DND-41 (cell line): ENCODE measurements at regions not wholly inside any gene's neighbourhood (a gene's known extent, or its start where the extent isn't known, plus 50 kb on each side); places are given as distances from the start of the nearest gene placed in this dataset.

ENCODE experiments used
- ATAC-seq: fragments of 200-7000 bp; cut with Tn5 transposase; 3 replicates; pipeline ENCODE4 v1.9.1; 2021; ENCODE audit warnings: low read depth; ENCODE audit not compliant: insufficient read depth
- DNase-seq: peaks from one replicate; pipeline ENCODE4 v3.0.0-alpha.2; 2020
- H2AFZ ChIP-seq: 2 replicates; pipeline ENCODE4 v1.6.0; 2012; ENCODE audit warnings: low read depth, low read length
- H3K27ac ChIP-seq: 2 replicates; pipeline ENCODE4 v1.5.1; 2012; ENCODE audit warnings: low read length, inconsistent platforms
- H3K27me3 ChIP-seq: fragments of 200-600 bp; sonication (generic); 2 replicates; pipeline ENCODE4 v1.6.0; 2012; ENCODE audit warnings: low read length, mild to moderate bottlenecking, inconsistent platforms; ENCODE audit not compliant: insufficient read depth, poor library complexity
- H3K36me3 ChIP-seq: 2 replicates; pipeline ENCODE4 v1.5.1; 2012; ENCODE audit warnings: low read length, inconsistent platforms; ENCODE audit not compliant: insufficient read depth
- H3K4me1 ChIP-seq: 2 replicates; pipeline ENCODE4 v1.5.1; 2012; ENCODE audit warnings: mild to moderate bottlenecking, low read length; ENCODE audit not compliant: insufficient read depth
- H3K4me2 ChIP-seq: 2 replicates; pipeline ENCODE4 v1.6.0; 2012; ENCODE audit warnings: mild to moderate bottlenecking, moderate library complexity, low read length, inconsistent platforms; ENCODE audit not compliant: insufficient read depth
- H3K4me3 ChIP-seq, 2 experiments: fragments of 200-600 bp in 1 of 2; shearing (Covaris generic) in 1 of 2; 2 replicates each; pipeline ENCODE4 v1.5.1; 2012 to 2016; ENCODE audit warnings: inconsistent platforms in 2 of 2, low read length in 2 of 2, mild to moderate bottlenecking in 2 of 2, low read depth in 1 of 2, moderate library complexity in 1 of 2
- H3K79me2 ChIP-seq: 2 replicates; pipeline ENCODE4 v1.6.0; 2012; ENCODE audit warnings: low read length, inconsistent platforms; ENCODE audit not compliant: insufficient read depth
- H3K9ac ChIP-seq: 2 replicates; pipeline ENCODE4 v1.6.0; 2012; ENCODE audit warnings: low read depth, mild to moderate bottlenecking, inconsistent platforms, low read length, moderate library complexity
- H3K9me3 ChIP-seq: 2 replicates; pipeline ENCODE4 v1.5.1; 2012; ENCODE audit warnings: low read length, moderate library complexity, mild to moderate bottlenecking, inconsistent platforms; ENCODE audit not compliant: insufficient read depth, severe bottlenecking
- H4K20me1 ChIP-seq: 2 replicates; pipeline ENCODE4 v1.6.0; 2012; ENCODE audit warnings: low read length; ENCODE audit not compliant: insufficient read depth
- EZH2 ChIP-seq: IDR thresholded peaks from 3 replicates; pipeline ENCODE4 v1.6.1; 2012; ENCODE audit warnings: borderline replicate concordance, low read depth, mild to moderate bottlenecking, moderate library complexity, low read length, inconsistent platforms; ENCODE audit not compliant: severe bottlenecking
- TF ChIP-seq, protein P1 (sequence below): IDR thresholded peaks from 2 replicates; pipeline ENCODE4 v1.5.1; 2012; ENCODE audit warnings: borderline replicate concordance, low read length, moderate library complexity, mild to moderate bottlenecking; ENCODE audit not compliant: poor library complexity, severe bottlenecking; ENCODE audit errors: extremely low read depth

GRCh38 chr7:81583882-81584533 is 185.8 kb downstream of the HGF start:
- Histone ChIP-seq H2AFZ (no peak overlapping the region), H3K9me3 (no peaks in the 10 kb centered on the region), H3K4me3 (no peak overlapping the region), H4K20me1 (no peaks in the 10 kb centered on the region), H3K9ac (no peak overlapping the region), H3K79me2 (no peaks in the 10 kb centered on the region), H3K27me3 (no peaks in the 10 kb centered on the region), H3K36me3 (no peaks in the 10 kb centered on the region), H3K4me2 (no peak overlapping the region), H3K4me1 (no peaks in the 10 kb centered on the region), H3K27ac (no peak overlapping the region)
- no peak for DNase-seq
- no peak for TF ChIP-seq EZH2
- TF ChIP-seq, protein P1, sequence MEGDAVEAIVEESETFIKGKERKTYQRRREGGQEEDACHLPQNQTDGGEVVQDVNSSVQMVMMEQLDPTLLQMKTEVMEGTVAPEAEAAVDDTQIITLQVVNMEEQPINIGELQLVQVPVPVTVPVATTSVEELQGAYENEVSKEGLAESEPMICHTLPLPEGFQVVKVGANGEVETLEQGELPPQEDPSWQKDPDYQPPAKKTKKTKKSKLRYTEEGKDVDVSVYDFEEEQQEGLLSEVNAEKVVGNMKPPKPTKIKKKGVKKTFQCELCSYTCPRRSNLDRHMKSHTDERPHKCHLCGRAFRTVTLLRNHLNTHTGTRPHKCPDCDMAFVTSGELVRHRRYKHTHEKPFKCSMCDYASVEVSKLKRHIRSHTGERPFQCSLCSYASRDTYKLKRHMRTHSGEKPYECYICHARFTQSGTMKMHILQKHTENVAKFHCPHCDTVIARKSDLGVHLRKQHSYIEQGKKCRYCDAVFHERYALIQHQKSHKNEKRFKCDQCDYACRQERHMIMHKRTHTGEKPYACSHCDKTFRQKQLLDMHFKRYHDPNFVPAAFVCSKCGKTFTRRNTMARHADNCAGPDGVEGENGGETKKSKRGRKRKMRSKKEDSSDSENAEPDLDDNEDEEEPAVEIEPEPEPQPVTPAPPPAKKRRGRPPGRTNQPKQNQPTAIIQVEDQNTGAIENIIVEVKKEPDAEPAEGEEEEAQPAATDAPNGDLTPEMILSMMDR, result no peak
- no peak for ATAC-seq

DNA sequence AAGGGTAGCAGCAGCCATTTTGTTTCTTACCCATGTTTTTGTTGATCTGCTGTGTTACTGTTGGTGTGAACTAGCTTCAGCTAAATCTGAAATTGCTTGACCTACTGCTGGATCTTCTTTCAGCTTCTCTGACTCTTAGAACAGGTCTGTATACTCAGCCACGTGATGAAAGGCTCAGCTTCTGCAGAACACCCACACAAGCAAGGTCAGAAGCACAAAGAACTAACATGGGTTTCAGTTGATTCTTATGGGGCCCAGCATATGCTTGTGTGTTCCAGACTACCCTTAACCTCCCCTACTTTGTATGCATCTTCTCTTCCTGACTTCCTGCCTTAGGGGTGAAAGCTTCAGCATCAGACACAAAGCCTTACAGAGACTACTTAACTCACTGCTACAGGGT is 186.8 kb downstream of the HGF start:
- Histone ChIP-seq H3K4me2 (no peak overlapping the region), H2AFZ (no peak overlapping the region), H3K79me2 (no peaks in the 10 kb centered on the region), H3K9ac (no peak overlapping the region), H3K27ac (no peak overlapping the region), H3K36me3 (no peaks in the 10 kb centered on the region), H3K4me1 (no peaks in the 10 kb centered on the region), H4K20me1 (no peaks in the 10 kb centered on the region), H3K9me3 (no peaks in the 10 kb centered on the region), H3K27me3 (no peaks in the 10 kb centered on the region), H3K4me3 (no peak overlapping the region)
- no peak for TF ChIP-seq EZH2
- TF ChIP-seq, protein P1, result no peak
- ATAC-seq, result no peak
- no peak for DNase-seq

GRCh38 chr7:81577642-81578340 is 192.1 kb downstream of the HGF start:
- H3K9ac ChIP-seq, result no peak overlapping the region
- no peak overlapping the region for H3K27ac ChIP-seq
- H3K4me1 ChIP-seq, result no peaks in the 10 kb centered on the region
- ATAC-seq (no peak), DNase-seq (no peak)
- no peaks in the 10 kb centered on the region for H3K27me3 ChIP-seq
- H3K4me3 ChIP-seq, result no peak overlapping the region
- no peaks in the 10 kb centered on the region for H3K9me3 ChIP-seq
- no peaks in the 10 kb centered on the region for H4K20me1 ChIP-seq
- TF ChIP-seq EZH2, result no peak
- TF ChIP-seq, protein P1, result no peak
- no peak overlapping the region for H3K4me2 ChIP-seq
- H2AFZ ChIP-seq, result no peak overlapping the region
- H3K36me3 ChIP-seq, result no peaks in the 10 kb centered on the region
- no peaks in the 10 kb centered on the region for H3K79me2 ChIP-seq
